DMS53 treated with DMSO at 0.1 percent for 48 hours (cell line): ENCODE measurements at regions not wholly inside any gene's neighbourhood (a gene's known extent, or its start where the extent isn't known, plus 50 kb on each side); places are given as distances from the start of the nearest gene placed in this dataset.
A peak's percentile ranks its signal among the peaks of the same experiment; 100 is the strongest.

ENCODE experiments used
- DNase-seq: peaks from one replicate; lab custom pipeline; 2025; ENCODE audit not compliant: unreplicated experiment; lab: John Stamatoyannopoulos, UW

GRCh38 chr13:47539317-47539716, 461.8 kb downstream of the SUCLA2 start:
- DNase-seq = no peak

- no peak for DNase-seq
Observed at GRCh38 chr13:47523771-47524170, 477.3 kb downstream of the SUCLA2 start.

DNA sequence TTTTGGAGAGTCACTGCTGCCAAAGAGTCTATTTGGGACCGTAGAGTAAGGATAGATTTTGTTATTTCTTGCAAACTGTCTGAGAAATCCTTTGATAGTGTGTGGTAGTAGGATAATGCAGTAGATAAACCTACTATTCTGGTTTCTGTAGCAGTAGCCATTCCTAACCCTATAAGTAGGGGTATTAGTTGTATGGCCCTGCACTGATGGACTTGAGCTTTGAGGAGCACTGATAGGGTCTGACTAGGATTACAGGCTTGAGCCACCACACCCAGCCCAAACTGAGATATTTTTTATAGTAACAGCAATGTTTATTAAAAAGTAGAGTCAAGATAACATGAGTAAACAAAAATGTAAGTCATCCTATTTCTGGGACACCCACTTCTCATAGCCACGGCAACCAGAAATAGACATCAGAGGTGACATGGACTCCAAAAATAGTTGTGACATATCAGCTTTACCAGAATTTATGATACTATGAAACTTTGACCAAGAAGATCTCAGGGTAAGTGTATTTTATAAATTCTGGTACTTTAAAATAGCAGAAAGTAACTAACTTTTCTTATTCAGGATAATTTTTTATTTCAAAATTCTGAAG, 479.1 kb downstream of the SUCLA2 start:
- no peak for DNase-seq

- DNase-seq = no peak
Observed at GRCh38 chr13:47519626-47520025, 481.4 kb downstream of the SUCLA2 start.

DNA sequence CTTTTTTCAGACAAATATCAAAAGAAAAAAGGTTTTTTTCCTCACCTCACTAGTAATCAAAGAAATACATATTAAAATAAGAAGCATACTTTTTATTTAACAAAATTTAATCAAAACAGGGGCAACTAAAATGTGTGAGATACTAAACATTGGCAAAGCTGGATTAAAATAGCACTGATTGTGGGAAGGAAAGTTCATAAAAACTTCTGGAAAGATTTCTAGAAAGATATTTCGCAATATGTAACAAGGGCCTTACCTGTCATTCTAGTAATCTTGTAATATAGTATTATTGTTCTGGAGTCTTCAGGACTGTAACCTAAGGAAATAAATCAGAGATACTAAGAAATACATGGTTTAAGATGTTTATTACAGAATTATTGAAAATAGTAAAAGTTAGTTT, 482.5 kb downstream of the SUCLA2 start:
- DNase-seq = no peak

DNA sequence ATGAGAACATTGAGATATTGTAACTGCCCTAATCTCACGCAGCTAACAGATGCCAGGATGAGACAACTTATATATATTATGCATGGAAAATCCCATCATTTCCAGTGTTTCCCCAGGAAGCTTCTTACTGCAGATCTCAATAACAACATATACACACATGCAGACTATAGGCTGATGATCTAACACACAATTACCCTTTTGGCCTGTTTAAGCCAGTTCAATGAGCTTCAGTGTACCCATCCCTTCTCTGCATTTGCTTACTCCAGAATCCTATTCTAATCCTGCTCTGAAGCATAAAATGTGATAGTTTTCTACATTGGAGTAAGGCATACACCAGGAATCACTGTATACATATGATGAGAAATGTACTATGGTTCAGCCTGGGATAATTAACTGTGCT, 489.4 kb downstream of the SUCLA2 start:
- DNase-seq = no peak

- no peak for DNase-seq
Observed at GRCh38 chr13:47508527-47509228, 492.4 kb downstream of the SUCLA2 start.

GRCh38 chr13:47503475-47503874, 497.6 kb downstream of the SUCLA2 start:
- DNase-seq = no peak

GRCh38 chr13:47502166-47502565, 498.9 kb downstream of the SUCLA2 start:
- DNase-seq = no peak

DNA sequence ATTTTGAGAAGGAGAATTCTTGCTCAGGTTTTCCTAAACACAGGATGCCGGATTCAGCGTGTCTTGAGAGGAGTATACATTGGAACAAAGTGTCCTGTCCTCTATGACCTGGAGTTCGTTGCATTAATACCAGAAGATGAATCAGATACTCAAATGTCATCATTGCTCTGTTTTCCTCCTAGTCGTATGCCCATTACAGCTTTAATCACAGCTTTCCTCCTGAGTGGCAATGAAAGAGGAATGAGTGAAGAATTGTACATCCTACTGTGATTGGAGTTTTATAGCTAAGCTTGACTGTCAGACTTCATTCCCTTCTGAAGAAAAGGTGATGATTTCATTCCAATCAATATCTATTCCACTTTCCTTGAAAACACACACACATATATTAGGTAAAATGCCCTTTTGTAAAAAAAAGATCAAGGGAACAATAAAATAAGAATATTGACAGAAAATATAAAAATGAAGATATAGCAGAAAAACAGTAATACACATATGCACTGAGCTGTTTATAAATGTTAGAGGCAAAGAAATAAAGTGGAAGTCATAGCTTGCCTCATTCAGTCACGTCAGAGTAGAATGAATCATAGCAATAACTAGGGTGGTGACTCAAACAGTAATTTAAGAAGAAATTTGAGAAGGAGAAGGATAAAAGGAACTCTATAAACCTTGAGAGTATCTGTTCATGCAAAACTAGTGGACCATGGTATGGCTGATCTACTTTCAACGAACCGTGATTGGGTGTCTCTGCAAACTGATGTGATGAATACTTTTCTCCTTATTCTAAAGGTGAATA, 501.5 kb downstream of the SUCLA2 start:
- peak; percentile 47 for DNase-seq

- peak; percentile 37 for DNase-seq
Observed at GRCh38 chr13:47484548-47484947, 516.5 kb downstream of the SUCLA2 start.

DNA sequence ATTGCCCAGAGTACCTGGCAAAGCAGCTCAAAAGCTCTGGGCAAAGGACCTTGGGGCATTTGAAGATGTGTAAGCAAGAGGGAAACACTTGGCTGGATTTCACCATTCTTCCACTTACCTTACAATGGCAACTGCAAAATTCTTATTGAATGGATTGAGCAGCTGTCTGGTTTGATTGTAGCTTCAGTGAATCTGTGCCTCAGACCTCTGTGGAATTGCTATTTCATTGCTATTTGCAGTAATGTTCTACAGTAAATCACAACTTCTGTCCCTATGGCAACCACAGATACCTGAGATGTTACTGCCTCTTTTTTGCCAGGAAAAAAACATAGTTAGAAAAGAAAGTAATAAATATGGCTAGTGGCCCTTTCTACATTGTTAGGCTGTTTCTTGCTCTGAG, 519.5 kb downstream of the SUCLA2 start:
- no peak for DNase-seq

GRCh38 chr13:47480951-47481350, 520.1 kb downstream of the SUCLA2 start:
- DNase-seq = no peak

DNA sequence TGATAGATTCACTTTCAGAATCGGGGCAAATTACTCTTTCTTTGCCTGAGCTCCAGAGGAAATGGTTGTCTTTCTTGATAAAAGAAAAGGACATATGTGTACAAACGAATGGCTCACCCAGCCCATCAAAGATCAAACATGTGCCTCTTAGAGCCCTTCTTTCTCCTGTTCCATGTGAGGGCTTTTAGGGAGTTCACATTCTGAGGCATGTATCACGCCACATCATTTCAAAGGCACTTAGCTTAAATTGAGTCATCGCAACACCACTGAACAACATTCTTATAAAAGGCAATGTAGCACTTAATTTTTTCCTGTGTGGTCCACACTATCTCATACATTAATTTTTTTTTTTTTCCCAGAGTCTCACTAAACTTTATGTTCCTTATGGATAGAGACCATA, 521.0 kb downstream of the SUCLA2 start:
- DNase-seq = no peak

DNA sequence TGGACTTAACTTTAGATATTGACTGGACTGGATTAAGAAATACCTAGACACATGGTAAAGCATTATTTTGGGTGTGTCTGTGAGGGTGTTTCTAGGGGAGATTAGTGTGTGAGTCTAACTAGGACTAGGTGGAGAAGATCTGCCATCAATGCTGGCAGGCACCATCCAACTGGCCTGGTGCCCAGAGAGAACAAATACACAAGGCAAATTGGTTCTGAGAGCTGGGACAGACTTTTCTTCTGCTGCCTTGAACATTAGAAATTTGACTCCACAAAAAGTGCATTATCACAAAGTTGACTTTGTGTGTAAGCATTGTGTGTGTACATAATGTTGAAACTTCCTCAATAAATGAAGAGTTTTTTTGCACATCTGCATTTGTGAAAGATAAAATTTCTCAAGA, 522.1 kb downstream of the SUCLA2 start:
- no peak for DNase-seq

DNA sequence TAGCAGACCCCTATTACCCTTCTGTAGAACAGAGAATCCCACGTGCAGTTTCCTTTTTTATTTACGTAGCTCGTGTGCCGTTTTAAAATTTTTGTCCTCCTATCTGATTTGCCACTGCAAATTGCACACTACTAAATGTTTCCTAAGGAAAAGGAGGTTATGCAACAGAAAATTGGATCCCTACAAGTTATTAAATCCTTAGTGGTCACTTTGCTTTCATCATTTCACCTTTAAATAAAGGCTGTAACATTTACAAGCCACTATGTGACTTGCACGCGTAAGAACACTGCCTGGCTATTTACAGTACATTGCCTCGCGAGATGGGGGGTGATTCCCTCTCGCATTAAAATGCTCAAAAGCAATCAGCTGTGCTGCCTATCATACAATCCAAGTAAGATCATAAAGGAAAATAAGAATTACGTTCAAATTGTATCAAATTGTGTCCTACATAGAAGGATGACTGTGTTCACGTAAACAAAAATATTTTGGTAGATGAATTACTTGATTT, 525.6 kb downstream of the SUCLA2 start:
- DNase-seq = no peak

GRCh38 chr13:47474839-47475238, 526.2 kb downstream of the SUCLA2 start:
- no peak for DNase-seq

DNA sequence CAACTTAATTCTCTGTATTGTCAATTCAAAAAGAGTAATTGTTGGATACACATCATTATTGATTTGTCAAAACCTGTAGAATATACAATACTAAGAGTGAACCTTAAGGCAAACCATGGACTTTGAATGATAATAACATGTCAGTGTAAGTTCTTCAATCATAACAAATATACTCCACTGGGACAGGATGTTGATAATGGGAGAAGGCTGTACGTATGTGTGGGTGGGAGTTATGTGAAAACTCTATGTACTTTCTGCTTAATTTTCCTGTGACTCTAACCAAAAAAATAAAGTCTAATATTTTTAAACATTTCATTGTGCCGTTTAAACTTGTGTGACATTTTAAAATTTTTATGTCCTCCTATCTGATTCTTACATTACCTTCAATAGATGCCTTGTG, 526.7 kb downstream of the SUCLA2 start:
- no peak for DNase-seq

DNA sequence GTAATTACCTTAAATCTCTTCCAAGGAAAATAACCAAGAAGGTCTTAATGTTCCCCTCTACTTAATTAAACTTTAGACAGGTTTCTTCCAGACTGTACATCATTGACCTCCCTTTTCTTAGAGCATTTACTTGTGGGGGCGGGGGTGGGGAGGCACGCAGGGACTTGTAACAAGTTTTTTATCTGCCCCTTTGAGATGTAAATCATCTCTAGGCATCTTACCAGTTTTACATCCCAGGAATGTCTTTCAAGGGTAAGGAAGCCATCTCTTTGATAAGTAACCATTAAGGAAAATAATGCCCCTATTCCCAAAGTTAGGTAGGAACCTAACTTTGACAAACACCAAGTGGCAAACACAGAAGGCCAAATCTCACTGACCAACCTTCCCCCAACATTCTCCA, 528.6 kb downstream of the SUCLA2 start:
- DNase-seq = no peak

- DNase-seq = no peak
Observed at GRCh38 chr13:47463726-47464125, 537.3 kb downstream of the SUCLA2 start.

DNA sequence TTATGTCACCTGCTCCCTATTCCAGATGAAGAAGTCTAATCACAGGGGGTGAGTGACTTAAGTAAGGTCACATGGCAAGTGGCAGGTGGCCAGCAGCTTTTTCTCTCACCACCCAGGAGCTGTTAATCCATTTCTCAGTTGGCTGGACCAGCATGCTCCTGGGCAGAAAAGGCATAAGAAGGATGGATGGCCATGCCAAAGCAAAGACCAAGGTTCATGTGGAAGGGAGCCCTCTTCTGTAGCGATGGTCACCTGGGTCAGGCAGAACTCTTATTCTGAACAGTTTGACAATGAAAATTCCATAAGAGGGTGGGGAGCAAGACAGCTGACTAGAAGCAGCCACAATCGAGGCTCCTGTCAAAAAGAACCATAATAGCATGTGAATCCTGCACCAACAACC, 538.1 kb downstream of the SUCLA2 start:
- DNase-seq = no peak

- no peak for DNase-seq
Observed at GRCh38 chr13:47461816-47462215, 539.3 kb downstream of the SUCLA2 start.
